HPDE6-E6E7 (cell line): ENCODE measurements at regions not wholly inside any gene's neighbourhood (a gene's known extent, or its start where the extent isn't known, plus 50 kb on each side); places are given as distances from the start of the nearest gene placed in this dataset.

Source experiments
- DNase-seq: peaks from one replicate; pipeline ENCODE4 v3.0.0; 2011; ENCODE audit warnings: missing footprints; ENCODE audit errors: extremely low spot score

DNA sequence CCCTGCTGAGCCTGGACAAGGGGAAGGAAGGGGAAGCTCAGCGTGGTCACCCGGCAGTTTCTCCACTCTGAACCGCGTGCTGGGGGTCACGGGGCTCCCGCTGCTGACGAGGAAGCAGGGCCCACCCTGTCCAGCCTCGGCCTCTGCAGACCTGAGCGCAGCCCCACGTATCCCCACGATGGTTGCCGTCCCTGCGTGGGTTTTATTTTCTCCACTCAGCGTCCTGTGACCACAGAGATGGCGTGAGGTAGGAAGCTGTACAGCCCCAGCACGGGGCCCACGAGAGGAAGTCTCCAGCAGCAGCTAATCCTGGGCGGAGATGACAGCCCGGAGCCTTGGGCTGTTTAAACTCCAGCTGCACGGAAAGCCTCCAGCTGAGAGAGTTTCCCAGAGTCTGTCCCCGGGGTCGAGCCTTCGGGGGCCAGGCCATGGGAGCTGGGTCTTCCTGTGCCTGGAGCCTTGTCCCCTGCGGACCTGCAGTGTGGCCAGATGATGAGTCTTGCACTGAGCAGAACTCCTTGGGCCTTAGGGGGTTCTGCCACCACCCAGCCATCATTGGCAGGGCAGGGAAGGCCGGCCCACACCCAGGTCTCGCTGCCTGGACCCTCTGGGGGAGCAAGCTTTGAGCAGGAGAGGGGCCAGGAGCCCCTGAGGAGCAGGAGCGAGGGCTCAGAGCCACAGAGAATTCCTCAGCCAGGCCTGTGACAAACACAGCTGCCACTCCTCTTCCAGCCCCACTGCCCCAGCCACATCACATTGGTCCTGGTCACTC lies 72.8 kb upstream of the FAM20C start:
- DNase-seq: no peak

DNA sequence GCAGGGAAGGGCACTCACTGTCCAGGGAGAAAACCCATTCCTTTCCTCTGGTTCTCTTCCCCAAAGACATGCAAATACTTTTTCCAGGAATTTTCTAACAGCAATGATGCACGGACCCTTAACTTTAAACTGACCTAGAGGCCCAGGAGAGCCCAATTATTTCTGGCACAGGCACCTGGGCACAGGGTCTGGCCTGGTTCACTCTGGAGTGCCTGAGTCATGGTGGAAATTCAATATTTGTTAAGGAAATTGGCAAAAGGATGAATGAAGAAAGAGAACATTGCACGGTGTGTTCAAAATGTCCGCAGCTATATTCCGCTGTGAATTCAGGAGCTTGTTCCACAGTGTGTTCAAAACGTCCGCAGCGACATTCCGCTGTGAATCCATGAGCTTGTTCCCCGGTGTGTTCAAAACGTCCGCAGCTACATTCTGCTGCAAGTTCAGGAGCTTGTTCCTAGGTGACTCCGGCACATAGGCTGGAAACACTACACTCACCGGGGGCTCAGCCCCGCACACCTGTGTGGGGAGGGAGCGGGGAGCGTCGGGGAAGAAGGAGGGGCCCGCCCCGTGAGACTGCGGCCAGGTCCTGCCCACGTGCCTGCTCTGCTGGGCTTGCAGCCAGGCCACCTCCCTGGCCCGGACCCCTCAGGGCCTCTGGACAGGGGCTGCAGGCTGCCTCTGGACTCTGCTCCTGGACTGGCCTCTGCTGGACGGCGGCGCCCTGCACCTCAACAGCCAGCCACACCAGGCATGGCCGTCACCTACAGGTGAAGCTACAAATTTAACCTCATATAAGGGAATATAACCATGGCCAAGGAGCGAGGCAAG lies 72.0 kb upstream of the FAM20C start:
- no peak for DNase-seq

DNA sequence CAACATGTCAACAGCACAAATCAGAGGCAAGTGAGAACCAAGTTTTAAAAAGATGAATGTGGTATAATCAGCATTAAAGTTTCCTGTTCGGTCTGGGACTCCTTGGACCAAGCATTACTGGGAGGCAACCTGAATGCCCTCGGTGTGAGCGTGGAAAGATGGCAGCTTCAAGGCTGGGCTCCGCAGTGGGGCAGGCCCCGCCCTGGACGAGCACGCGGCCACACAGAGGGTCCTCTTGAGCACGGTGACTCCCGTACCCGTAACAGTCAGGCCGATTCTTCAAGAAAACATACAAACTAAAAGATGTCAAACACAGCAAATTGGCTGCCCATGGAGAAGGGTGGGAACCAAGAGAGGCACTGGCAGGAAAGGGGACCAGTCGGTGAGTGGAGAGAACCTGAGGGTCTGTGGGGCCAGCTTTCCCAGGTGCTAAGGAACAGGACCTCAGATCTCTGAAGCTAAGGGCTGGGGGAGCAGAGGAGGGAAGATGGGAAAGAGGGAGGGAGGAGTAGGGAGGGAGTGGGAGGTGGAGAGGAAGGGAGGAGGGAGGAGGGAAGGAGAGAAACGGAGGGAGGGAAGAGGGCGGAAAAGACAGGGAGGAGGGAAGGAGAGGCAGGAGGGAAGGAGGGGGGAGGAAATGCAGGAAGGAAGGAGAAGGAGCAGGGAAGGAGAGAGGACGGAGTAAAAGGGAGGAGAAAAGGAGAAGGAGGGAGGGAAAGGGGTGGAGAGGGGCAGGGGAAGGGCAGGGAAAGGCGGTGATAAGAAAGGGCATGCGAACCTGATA lies 71.2 kb upstream of the FAM20C start:
- no peak for DNase-seq

DNA sequence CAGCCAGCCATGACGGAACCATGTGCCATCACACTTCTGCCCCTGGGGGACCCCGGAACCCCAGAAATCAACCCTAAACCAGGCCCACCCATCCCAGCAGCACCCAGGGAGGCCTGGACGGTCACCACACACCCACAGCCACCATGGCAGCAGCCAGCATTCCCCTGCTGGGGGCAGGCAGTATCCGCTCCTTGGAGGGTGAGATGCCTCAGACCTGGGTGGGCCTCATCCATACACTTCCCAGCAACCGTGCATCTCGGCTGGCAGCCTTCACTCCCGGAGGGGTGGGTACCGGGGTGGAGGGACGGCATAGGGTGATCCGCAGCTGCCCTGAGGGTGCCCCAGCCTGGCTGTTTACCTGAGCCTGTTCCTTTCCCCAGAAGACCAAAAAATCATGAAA lies 69.1 kb upstream of the FAM20C start:
- DNase-seq: no peak

DNA sequence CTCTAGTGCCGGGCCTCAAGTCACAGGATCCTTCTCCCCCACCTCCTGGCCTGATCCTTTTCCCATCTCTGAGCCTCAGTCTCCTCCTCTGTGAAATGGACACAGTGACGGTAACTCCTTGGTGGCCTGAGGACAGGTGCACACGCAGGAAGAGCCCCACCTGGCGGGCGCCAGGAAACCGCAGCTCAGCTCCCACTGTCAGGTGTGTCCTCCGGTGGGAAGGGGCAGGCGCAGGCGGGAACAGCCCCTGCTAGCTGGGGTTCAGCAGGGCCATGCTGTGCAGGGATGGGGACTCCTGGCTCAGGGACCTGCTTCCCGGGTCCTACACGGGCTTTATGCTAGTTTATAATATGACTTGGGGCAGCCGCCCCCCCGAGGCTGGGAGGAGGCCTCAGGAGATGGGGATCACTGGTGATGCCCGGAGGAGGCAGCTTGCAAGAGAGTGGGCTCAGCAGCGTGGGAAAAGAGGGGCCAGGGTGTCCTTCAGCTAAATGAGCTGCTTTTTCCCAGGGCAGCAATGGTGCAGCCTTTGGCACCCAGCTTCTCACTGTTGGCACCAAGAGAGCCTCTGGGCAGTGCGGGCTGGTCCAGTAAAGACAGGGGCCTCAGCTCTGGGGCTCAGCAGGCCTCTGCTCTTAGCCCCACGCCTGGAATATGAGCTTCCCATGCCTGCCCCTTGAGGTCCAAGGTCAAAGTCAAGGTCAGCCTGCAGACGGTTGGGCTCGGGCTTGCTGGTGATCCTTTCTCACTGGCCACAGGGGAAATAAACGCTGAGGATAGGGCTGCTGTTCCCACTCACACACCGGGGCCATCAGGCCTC lies 68.0 kb upstream of the FAM20C start:
- no peak for DNase-seq

DNA sequence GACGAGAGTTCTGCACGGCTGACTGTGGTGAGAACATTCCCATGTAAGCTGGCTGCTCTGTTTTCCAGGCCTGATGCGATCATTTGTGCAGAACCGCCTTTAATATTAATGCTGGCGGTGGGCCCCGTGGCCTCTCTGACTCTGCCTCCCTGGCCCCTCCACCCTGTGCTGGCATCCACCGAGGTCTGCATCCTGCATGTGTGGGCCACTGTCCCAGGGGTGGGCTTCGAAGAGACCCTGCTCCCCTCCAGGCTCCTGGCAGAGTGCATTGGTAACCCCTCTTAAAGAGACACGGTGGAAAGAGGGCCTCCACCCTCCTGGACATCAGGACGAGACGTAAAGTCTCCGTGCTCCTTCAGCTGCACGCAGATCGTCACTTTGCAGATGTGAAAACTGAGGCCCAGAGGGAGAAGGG lies 67.3 kb upstream of the FAM20C start:
- DNase-seq: no peak

DNA sequence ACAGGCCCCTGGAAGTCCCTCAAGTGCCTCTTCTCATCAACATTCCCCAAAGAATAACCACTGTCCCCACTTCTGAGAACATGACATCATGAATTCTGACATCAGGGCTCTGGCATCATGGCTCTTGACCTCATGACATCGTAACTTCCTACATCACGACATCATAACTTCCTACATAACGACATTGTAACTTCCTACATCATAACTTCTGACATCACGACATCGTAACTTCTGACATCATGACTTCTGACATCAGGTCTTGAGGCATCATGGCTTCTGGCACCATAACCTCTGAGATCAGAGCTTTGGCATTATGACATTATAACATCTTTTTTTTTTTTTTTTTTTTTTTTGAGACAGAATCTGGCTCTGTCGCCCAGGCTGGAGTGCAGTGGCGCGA lies 66.7 kb upstream of the FAM20C start:
- no peak for DNase-seq

DNA sequence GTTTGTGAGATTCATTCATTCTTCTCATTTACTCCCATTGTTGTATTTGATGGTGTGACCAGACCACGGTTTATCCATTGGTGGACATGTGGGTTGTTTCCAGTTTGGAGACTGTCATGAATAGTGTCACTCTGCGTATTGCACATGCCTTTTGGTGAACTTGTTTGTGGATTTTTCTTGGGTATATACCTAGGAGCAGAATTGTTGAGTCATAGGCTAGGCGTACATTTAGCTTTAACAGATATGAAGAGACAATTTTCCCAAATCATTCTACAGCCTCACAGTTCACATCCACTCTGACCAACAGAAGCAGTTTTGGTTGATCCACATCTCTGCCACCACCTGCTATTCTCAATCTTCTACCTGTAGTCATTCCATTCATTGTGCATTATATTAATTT lies 66.0 kb upstream of the FAM20C start:
- no peak for DNase-seq

DNA sequence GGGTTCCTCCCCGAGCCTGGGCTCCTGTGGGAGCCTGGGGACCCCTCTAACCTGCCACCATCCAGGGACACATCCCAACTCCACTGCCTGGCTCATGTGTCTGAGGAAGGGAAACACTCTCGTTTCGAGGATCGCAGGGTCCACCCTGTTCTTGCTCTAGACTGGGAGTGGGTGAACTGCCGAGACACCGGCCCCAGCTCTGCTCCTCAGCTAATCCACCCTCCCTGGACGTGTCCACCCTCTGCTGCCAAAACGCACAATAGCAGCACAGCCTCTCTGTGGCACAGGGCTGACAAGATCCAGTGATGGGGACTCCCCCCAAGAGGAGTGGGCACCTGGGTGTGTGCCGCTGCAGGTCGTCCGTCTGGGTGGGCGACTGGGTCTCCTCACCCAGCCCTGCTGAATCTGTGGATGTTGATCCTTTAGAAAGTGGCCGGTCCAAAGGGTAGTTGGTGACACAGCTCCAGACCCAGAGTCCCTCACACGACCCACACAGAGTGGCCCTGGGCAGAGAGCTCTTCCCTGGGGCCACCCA lies 65.2 kb upstream of the FAM20C start:
- DNase-seq: no peak

DNA sequence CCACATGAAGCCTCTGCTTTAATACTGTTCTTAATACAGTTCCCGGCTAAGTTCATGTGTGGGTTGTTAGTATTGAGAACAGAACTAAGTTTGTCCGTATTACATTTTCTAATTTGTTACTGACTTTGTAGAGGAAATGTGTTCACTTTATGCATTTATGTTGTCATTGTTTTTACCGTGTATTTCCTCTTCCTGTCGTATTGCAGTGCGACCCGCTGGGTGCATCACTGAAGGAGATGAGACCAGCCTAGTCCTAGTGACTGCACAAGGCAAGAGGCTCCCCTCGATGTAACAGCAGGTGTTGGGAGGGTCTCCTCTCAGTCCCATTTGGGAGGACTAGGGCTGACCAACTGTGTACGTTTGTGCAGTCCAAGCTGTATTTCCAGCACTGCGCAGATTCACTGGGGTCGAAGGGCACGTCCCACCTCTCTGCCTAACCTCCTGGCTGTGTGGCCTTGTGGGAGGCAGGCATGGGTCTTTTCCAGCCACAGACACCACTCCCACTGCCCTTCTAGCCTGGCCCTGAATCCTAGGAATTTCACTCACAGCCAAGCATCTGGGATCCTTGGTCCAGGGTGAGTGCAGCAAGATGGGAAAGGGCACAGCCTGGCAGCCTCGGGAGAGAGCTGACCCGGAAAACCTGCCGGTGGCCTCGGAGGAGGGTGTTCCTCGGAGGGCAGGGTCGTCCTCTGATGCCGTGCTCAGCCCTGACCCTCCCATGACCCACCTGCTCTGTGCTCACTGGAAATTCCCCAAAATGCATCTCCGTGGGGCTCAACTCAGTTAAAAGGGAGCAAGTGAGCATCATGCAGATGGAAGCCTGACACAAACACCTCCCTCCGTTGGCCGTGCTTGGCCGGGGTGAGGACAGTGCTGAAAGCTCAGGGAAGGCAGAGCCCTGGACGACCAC lies 63.9 kb upstream of the FAM20C start:
- DNase-seq: no peak

DNA sequence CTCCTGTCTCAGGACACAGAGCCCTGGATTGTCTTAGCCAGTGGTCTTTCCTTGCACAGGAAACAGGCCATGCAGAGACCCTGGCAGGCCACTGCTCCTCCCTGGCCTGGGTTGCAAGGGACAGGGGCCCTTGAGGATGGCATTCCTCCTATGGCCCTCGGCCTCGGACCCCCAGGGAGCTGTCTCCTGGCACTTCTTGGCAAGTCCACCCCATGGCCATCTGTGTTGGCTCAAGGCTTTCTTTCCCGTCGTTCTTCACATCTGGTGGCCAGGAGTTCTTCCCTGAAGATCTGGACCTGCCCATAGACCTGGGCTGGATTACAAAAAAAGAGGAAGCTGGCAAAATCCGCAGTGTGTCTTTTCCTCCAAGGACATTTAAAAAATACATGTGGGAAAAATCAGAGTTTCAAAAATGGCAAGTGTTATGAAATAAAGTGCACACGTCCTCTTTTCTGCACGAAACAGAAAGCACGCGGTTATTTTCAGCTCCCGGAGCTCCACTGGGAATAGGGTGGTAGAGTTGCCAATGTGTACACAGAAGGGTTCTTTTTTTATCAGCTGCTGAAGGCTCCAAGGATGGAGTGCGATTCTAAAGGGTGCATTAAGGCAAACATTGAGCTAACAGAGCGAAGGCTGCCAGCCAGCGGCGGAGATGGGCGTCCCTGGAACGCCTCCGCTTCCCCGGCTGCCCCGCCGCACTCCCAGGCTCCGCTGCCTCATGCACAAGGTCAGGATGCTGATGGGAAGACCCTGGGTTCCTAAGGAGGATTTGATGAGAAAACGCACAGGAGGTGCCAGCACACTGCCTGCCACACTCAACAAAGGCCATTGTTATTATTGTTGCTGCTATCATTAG lies 62.8 kb upstream of the FAM20C start:
- no peak for DNase-seq

DNA sequence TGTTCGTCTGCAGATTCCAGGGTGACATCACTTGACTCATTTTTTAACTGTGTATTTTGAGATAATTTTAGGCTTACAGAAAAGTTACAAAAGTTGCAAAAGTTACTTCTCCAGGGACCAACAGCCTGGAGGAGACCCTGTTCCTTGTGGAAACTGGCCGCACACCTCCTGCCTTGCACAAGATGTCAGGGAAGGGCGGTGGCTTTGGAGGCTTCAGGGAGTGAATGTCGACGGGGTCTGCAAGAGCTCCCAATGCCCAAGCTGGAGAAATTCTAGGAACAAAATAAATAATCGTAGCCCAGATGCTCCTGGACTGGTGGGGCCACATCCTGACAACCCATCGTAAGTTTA lies 62.2 kb upstream of the FAM20C start:
- no peak for DNase-seq

DNA sequence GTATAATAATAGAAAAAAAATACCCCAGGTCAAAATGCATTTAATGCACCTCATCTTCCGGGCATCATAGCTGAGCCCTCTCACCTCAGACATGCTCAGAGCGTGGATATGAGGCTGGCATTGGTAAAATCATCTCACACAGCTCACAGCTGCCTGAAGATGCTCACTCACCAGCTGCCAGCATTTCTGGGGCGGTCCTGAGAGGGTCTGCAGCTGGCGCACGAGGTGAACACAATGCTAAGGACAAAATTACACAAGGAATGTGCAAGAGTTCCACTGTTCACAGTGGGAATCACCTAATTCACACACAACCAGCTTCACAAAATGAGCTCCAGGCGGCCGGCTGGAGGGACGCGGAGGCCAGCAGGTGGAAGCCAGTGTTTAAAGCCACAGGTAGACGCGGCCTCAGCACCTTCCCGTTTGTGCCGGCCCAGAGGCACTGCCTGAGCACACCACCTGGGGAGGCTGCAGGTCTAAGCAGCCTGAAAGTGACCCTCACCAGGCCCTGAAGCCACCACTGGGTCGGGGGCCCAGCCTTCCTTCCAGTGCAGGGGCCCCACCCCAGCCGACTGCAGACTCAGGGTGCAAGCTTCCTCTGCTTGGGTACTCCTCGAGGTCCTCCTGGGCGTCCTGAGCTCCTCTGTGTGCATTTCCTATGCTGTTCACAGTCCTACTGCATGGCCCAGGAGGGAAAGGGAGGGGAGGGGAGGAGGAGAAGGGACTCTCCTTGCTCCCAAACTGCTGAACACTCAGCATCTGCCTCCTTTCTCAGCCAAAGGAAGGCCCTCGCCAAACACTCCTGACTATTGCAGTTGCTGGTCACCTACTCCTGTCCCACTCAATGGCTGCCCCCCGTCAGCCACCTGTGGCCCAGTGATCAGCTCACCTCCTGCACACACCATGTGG lies 61.2 kb upstream of the FAM20C start:
- no peak for DNase-seq

DNA sequence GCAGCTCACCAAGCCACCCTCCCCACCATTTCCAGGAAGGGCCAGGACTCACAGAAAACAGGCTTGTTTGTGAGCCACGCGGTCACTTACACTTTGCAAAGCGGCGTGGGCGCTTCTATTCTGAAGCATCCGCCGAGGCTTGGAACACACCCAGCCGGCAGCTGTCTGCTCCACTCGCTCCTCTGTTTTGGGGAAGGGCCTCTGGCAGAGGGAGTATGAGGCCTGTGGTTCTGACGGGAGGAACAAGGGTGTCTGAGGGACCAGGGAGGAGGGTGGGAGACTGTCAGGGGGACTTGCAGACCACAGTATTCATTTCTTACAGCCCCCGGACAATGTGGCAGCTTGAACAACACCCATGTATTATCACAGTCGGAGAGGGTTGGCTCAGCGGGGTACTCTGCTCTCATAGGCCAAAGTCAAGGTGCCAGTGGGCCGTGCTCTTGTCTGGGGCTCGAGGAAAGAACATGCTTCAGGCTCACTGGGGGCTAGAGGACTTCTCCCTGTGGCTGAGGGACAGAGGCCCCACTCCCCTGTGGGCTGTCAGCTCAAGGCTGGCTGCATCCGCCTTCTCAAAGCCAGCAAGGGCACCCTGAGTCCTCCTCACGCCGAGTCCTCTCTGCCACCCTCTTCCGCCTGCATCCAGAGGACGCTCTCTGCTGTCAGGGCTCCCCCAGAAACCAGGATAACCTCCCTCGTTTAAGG lies 60.4 kb upstream of the FAM20C start:
- DNase-seq: no peak

DNA sequence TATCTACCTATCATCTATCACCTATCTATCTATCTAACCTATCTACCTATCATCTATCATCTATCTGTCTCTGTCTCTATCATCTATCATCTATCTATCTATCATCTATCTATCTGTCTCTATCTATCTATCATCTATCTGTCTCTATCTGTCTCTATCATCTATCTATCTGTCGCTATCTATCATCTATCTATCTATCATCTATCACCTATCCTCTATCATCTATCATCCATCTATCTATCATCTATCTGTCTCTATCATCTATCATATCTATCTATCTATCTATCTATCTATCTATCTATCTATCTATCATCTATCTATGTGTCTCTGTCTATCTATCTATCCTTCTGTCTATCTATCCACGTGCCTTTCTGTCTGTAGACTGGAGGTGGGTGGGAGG lies 59.5 kb upstream of the FAM20C start:
- no peak for DNase-seq

DNA sequence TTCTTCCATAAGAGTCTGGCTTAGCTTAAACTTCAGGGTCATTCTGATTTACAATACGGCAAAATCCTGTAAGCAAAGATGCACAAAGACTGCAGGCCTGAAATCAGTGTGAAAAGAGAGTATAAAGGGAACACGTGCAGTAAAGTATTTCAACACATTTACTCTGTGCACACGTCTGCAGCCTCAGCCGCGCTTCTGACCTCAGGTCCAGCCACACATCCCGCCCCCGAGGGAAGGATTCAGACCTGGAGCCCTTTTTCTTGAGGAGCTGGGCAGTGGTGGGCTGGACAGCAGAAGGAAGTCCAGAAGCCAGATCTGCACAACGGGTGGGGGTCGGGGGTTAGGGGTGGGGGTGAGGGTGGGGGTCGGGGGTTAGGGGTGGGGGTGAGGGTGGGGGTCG lies 58.9 kb upstream of the FAM20C start:
- no peak for DNase-seq

DNA sequence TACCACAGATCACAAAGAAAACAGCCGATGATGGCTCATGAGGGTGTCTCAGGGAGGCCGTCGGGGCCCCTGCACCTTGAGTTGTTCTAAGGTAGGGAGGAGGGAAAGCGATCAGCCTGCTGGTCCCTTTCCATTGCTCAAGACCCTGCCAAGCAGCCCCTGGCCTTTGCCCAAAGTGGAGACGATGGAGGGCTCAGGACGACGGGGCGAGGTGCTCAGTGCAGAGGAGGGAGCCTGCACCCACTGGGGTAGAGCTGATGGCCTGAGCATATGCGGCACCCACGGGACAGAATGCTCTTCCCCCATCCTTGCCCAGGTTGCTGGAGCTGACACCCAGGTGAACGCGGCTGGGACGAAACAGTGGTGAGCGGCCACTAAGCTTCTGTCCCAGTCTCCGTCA lies 58.3 kb upstream of the FAM20C start:
- no peak for DNase-seq
